ENCODE measurements at regions not wholly inside any gene's neighbourhood (a gene's known extent, or its start where the extent isn't known, plus 50 kb on each side); places are given as distances from the start of the nearest gene placed in this dataset.

DNA sequence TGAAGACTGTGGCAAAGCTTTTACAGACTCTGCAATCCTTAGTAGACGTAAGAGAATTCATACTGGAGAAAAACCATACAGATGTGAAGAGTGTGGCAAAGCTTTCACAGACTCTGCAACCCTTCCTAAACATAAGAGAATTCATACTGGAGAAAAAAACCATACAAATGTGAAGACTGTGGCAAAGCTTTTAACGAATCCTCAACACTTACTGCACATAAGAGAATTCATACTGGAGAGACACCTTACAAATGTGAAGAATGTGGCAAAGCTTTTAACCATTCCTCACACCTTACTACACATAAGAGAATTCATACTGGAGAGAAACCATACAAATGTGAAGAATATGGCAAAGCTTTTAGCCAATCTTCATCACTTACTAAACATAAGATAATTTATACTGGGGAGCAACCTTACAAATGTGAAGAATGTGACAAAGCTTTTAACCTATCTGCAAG is 50.1 kb upstream of the ZNF98 start:
- Histone ChIP-seq H4K20me1 (ENCODE audit: insufficient read depth, low read length) (no peaks in the 10 kb centered on the region), H3K18ac (ENCODE audit: low read depth, low read length) (no peak overlapping the region), H3K56ac (ENCODE audit: extremely low read depth, insufficient read depth, low read length) (no peak overlapping the region), H2AFZ (replicated peaks; ENCODE audit: low read length, poor library complexity) (no peak overlapping the region), H3K4me3 (ENCODE audit: insufficient read depth, low read depth, low read length) (no peak overlapping the region), H2AK5ac (ENCODE audit: low read depth, low read length) (no peak overlapping the region), H2BK120ac (ENCODE audit: low read depth, low read length) (no peak overlapping the region), H3K9me3 (ENCODE audit: control insufficient read depth, insufficient read depth, low read length) (peaks cover 20% of the 10 kb centered on the region), H3K4me1 (ENCODE audit: control insufficient read depth, insufficient read depth, low read length) (no peaks in the 10 kb centered on the region), H3K36me3 (ENCODE audit: control insufficient read depth, insufficient read depth, low read length) (no peaks in the 10 kb centered on the region), H3K9ac (ENCODE audit: low read depth, low read length) (no peak overlapping the region), H3K79me1 (ENCODE audit: low read depth in 1 of 2, low read length in 2 of 2) (no peaks in the 10 kb centered on the region), H4K5ac (ENCODE audit: low read depth, low read length) (no peak overlapping the region), H4K91ac (ENCODE audit: insufficient read depth, low read depth, low read length) (no peak overlapping the region), H3K4me2 (ENCODE audit: low read depth, low read length) (no peak overlapping the region), H3K4ac (ENCODE audit: low read depth, low read length) (no peak overlapping the region), H3K14ac (replicated peaks; ENCODE audit: low read depth, low read length) (no peak overlapping the region), H2AK9ac (replicated peaks; ENCODE audit: low read depth, low read length, poor library complexity) (no peak overlapping the region), H2BK15ac (ENCODE audit: low read depth, low read length) (no peak overlapping the region), H2BK20ac (ENCODE audit: low read depth, low read length) (no peak overlapping the region), H4K8ac (ENCODE audit: low read depth in 2 of 2, low read length in 2 of 2) (no peak overlapping the region), H3K9me1 (ENCODE audit: insufficient read depth, low read length) (no peaks in the 10 kb centered on the region), H2BK5ac (ENCODE audit: low read depth, low read length, poor library complexity, severe bottlenecking) (no peak overlapping the region), H3K23ac (ENCODE audit: low read depth, low read length) (no peak overlapping the region), H3K27ac (ENCODE audit: insufficient read depth, low read length) (no peak overlapping the region), H3K27me3 (ENCODE audit: control insufficient read depth, insufficient read depth, low read length) (no peaks in the 10 kb centered on the region)
- DNase-seq, result no peak
- intact Hi-C loops (cut with micrococcal nuclease), result no loop called here
- TF ChIP-seq MAFK (IDR thresholded peaks at IDR 0.05; ENCODE audit: low read depth, low read length), result no peak
- no peak for TF ChIP-seq RAD21 (IDR thresholded peaks at IDR 0.05; ENCODE audit: low read length)
- TF ChIP-seq MAZ (IDR thresholded peaks at IDR 0.05; ENCODE audit: borderline replicate concordance, low read depth, low read length), result no peak
- TF ChIP-seq BHLHE40 (IDR thresholded peaks at IDR 0.05; ENCODE audit: low read depth, low read length), result no peak
- no peak for TF ChIP-seq MXI1 (IDR thresholded peaks at IDR 0.05; ENCODE audit: borderline replicate concordance, low read depth, low read length)
- no peak for TF ChIP-seq NFE2L2 (IDR thresholded peaks at IDR 0.05; ENCODE audit: low read depth, low read length)
- TF ChIP-seq RCOR1 (IDR thresholded peaks at IDR 0.05; ENCODE audit: insufficient replicate concordance, low read length), result no peak
- TF ChIP-seq, protein P1, sequence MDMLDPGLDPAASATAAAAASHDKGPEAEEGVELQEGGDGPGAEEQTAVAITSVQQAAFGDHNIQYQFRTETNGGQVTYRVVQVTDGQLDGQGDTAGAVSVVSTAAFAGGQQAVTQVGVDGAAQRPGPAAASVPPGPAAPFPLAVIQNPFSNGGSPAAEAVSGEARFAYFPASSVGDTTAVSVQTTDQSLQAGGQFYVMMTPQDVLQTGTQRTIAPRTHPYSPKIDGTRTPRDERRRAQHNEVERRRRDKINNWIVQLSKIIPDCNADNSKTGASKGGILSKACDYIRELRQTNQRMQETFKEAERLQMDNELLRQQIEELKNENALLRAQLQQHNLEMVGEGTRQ (IDR thresholded peaks at IDR 0.05; ENCODE audit: low read depth, low read length), result no peak
- TF ChIP-seq, protein P2, sequence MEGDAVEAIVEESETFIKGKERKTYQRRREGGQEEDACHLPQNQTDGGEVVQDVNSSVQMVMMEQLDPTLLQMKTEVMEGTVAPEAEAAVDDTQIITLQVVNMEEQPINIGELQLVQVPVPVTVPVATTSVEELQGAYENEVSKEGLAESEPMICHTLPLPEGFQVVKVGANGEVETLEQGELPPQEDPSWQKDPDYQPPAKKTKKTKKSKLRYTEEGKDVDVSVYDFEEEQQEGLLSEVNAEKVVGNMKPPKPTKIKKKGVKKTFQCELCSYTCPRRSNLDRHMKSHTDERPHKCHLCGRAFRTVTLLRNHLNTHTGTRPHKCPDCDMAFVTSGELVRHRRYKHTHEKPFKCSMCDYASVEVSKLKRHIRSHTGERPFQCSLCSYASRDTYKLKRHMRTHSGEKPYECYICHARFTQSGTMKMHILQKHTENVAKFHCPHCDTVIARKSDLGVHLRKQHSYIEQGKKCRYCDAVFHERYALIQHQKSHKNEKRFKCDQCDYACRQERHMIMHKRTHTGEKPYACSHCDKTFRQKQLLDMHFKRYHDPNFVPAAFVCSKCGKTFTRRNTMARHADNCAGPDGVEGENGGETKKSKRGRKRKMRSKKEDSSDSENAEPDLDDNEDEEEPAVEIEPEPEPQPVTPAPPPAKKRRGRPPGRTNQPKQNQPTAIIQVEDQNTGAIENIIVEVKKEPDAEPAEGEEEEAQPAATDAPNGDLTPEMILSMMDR (conservative IDR thresholded peaks at IDR 0.05; ENCODE audit: low read depth, low read length), result no peak
- no peak for TF ChIP-seq RFX5 (IDR thresholded peaks at IDR 0.05; ENCODE audit: low read depth, low read length)
- TF ChIP-seq CEBPB (IDR thresholded peaks at IDR 0.05; ENCODE audit: low read depth, low read length), result no peak
- TF ChIP-seq POLR2A (IDR thresholded peaks at IDR 0.05; ENCODE audit: low read depth, low read length), result no peak
- TF ChIP-seq FOS (IDR thresholded peaks at IDR 0.05; ENCODE audit: low read depth, low read length), result no peak
- no peak for TF ChIP-seq CHD1 (IDR thresholded peaks at IDR 0.05; ENCODE audit: low read depth, low read length)
- no peak for TF ChIP-seq SMC3 (IDR thresholded peaks at IDR 0.05; ENCODE audit: low read depth, low read length)
- TF ChIP-seq, protein P3, sequence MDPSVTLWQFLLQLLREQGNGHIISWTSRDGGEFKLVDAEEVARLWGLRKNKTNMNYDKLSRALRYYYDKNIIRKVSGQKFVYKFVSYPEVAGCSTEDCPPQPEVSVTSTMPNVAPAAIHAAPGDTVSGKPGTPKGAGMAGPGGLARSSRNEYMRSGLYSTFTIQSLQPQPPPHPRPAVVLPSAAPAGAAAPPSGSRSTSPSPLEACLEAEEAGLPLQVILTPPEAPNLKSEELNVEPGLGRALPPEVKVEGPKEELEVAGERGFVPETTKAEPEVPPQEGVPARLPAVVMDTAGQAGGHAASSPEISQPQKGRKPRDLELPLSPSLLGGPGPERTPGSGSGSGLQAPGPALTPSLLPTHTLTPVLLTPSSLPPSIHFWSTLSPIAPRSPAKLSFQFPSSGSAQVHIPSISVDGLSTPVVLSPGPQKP (IDR thresholded peaks at IDR 0.05; ENCODE audit: borderline replicate concordance, low read depth, low read length), result no peak
- no peak for ATAC-seq (ENCODE audit: low read depth)
- WGBS, 2 experiments (ENCODE audit: extremely low coverage in 2 of 2, insufficient read length in 1 of 2), result no CpG with 5 or more reads among the region's 2 CpGs
- dilution Hi-C loops (cut with HindIII; ENCODE audit: low sequenced_read_pairs, unreplicated experiment), result no loop called here
- BruUV-seq (replicated peaks), result no TSS peak
- ChIA-PET POLR2A (ENCODE audit: unreplicated experiment) (no interaction called here), CTCF (no interaction called here)
- in situ Hi-C loops (cut with MboI; ENCODE audit: low sequenced_read_pairs), result no loop called here
